HepG2 (cell line): ENCODE measurements at regions not wholly inside any gene's neighbourhood (a gene's known extent, or its start where the extent isn't known, plus 50 kb on each side); places are given as distances from the start of the nearest gene placed in this dataset.

Experiments
- ATAC-seq: fragments of 200-7000 bp; cut with Tn5 transposase; 3 replicates; pipeline ENCODE4 v1.9.1; 2020; ENCODE audit warnings: mild to moderate bottlenecking, moderate library complexity
- BruUV-seq: library from RNA; stranded (reverse); fragments of 400-500 nt; replicated peaks from 2 replicates; lab custom pipeline; 2021; lab: Mats Ljungman, UMichigan
- CTCF ChIA-PET: fragments of 300-600 bp; formaldehyde crosslinking; extraction: SDS; loops from one replicate; lab custom pipeline; 2021; ENCODE audit warnings: low total read pairs, inconsistent platforms, low intra/inter-chr PET ratio; lab: Yijun Ruan, JAX
- POLR2A ChIA-PET: fragments of 350-600 bp; sonication (Branson Sonifier 250); formaldehyde crosslinking; loops from one replicate; lab custom pipeline; 2020; ENCODE audit warnings: antibody characterized with exemption, inconsistent platforms; lab: Yijun Ruan, JAX
- DNase-seq: peaks from one replicate; pipeline ENCODE4 v3.0.0-alpha.2; 2015; ENCODE audit warnings: low spot score
- FAIRE-seq: peaks from 3 replicates; lab custom pipeline; 2011; peaks lifted over from hg19 to GRCh38; lab: Jason Lieb, UNC
- H2AFZ ChIP-seq: one replicate; pipeline ENCODE4 v1.6.1; 2011; ENCODE audit warnings: low read length, inconsistent platforms
- H3K27ac ChIP-seq: fragments of 300-600 bp; 3 replicates; pipeline ENCODE4 v1.8.0; 2011; ENCODE audit warnings: mixed run types, mild to moderate bottlenecking, mixed read lengths, low read length, inconsistent platforms; ENCODE audit not compliant: insufficient read depth; ENCODE audit errors: extremely low read length
- H3K27me3 ChIP-seq, 2 experiments: fragments of 200-600 bp in 1 of 2; 2 replicates in 1 of 2; 3 replicates in 1 of 2; pipeline versions ENCODE4 v1.6.0 to v1.8.0; 2011; ENCODE audit warnings: low read length in 2 of 2, mild to moderate bottlenecking in 2 of 2, moderate library complexity in 2 of 2, inconsistent platforms in 1 of 2; ENCODE audit not compliant: insufficient read depth in 2 of 2, control insufficient read depth in 1 of 2
- H3K36me3 ChIP-seq, 2 experiments: fragments of 200-600 bp in 1 of 2; replicated peaks in 1 of 2; 2 replicates in 1 of 2; 3 replicates in 1 of 2; pipeline versions ENCODE4 v1.5.1 to v1.8.0; 2011; ENCODE audit warnings: low read length in 2 of 2, inconsistent platforms in 1 of 2; ENCODE audit not compliant: insufficient read depth in 2 of 2, control insufficient read depth in 1 of 2
- H3K4me1 ChIP-seq: 2 replicates; pipeline ENCODE4 v1.5.1; 2012; ENCODE audit warnings: low read length, inconsistent platforms; ENCODE audit not compliant: insufficient read depth
- H3K4me2 ChIP-seq: 2 replicates; pipeline ENCODE4 v1.6.0; 2011; ENCODE audit warnings: low read depth, low read length, inconsistent platforms
- H3K4me3 ChIP-seq, 3 experiments: fragments of 200-600 bp in 1 of 3; sonication (generic), shearing (Covaris generic) in 1 of 3; replicated peaks in 1 of 3; 2 replicates each; pipeline ENCODE4 v1.5.1; 2011 to 2016; ENCODE audit warnings: low read length in 3 of 3, inconsistent platforms in 2 of 3, low read depth in 2 of 3, mild to moderate bottlenecking in 2 of 3, control low read depth in 1 of 3, mixed read lengths in 1 of 3; ENCODE audit not compliant: insufficient read depth in 1 of 3
- H3K79me2 ChIP-seq: one replicate; pipeline ENCODE4 v1.6.1; 2011; ENCODE audit warnings: low read length, inconsistent platforms; ENCODE audit not compliant: insufficient read depth
- H3K9ac ChIP-seq: 2 replicates; pipeline ENCODE4 v1.6.0; 2011; ENCODE audit warnings: mild to moderate bottlenecking, low read depth, low read length, inconsistent platforms; ENCODE audit not compliant: insufficient read depth
- H3K9me3 ChIP-seq: 2 replicates; pipeline ENCODE4 v1.5.1; 2012; ENCODE audit warnings: mild to moderate bottlenecking, low read length
- H4K20me1 ChIP-seq: 2 replicates; pipeline ENCODE4 v1.6.0; 2011; ENCODE audit warnings: inconsistent platforms, mild to moderate bottlenecking, low read length, moderate library complexity; ENCODE audit not compliant: insufficient read depth
- GATAD2A ChIP-seq: IDR thresholded peaks from 2 replicates; pipeline ENCODE4 v1.6.1; 2016
- GLI4 ChIP-seq: sonication (generic); formaldehyde crosslinking; IDR thresholded peaks from 2 replicates; pipeline ENCODE4 v1.5.1; 2020; ENCODE audit warnings: missing genetic modification reagents, mild to moderate bottlenecking, moderate library complexity, borderline replicate concordance
- HMGA1 ChIP-seq: sonication (generic); formaldehyde crosslinking; conservative IDR thresholded peaks from 2 replicates; pipeline ENCODE4 v1.4.0; 2020; ENCODE audit warnings: missing genetic modification reagents
- IRX3 ChIP-seq: sonication (generic); formaldehyde crosslinking; IDR thresholded peaks from 2 replicates; pipeline ENCODE4 v1.8.1; 2023; ENCODE audit warnings: mild to moderate bottlenecking, low read depth, missing genetic modification reagents, borderline replicate concordance
- KLF15 ChIP-seq: sonication (generic); formaldehyde crosslinking; IDR thresholded peaks from 2 replicates; pipeline ENCODE4 v1.8.1; 2023; ENCODE audit warnings: borderline replicate concordance, mild to moderate bottlenecking, inconsistent platforms, missing genetic modification reagents, mixed read lengths
- MBNL3 ChIP-seq: fragments of 250-450 bp; sonication (Bioruptor Pico); conservative IDR thresholded peaks from 2 replicates; pipeline ENCODE4 v1.8.0; 2022; ENCODE audit warnings: mild to moderate bottlenecking, inconsistent platforms
- MXI1 ChIP-seq: IDR thresholded peaks from 3 replicates; pipeline ENCODE4 v1.6.1; 2012; ENCODE audit warnings: low read depth, low read length, inconsistent platforms, borderline replicate concordance
- NFE2 ChIP-seq: sonication (generic); formaldehyde crosslinking; IDR thresholded peaks from 2 replicates; pipeline ENCODE4 v1.4.0; 2020; ENCODE audit warnings: missing genetic modification reagents
- RXRB ChIP-seq: IDR thresholded peaks from 2 replicates; pipeline ENCODE4 v1.6.1; 2016; ENCODE audit warnings: borderline replicate concordance, missing genetic modification reagents, missing compliant biosample characterization
- SP2 ChIP-seq: sonication (generic); formaldehyde crosslinking; IDR thresholded peaks from 2 replicates; pipeline ENCODE4 v1.5.1; 2020; ENCODE audit warnings: mild to moderate bottlenecking, missing genetic modification reagents
- ZBTB21 ChIP-seq: sonication (generic); formaldehyde crosslinking; IDR thresholded peaks from 2 replicates; pipeline ENCODE4 v1.4.0; 2020; ENCODE audit warnings: missing genetic modification reagents
- ZNF326 ChIP-seq: sonication (generic); formaldehyde crosslinking; IDR thresholded peaks from 2 replicates; pipeline ENCODE4 v1.4.0; 2020; ENCODE audit warnings: missing genetic modification reagents, borderline replicate concordance
- ZNF569 ChIP-seq: sonication (generic); formaldehyde crosslinking; IDR thresholded peaks from 2 replicates; pipeline ENCODE4 v1.5.0; 2020; ENCODE audit warnings: mild to moderate bottlenecking, missing genetic modification reagents, moderate library complexity, borderline replicate concordance
- ZNF644 ChIP-seq: IDR thresholded peaks from 2 replicates; pipeline ENCODE4 v1.6.1; 2016; ENCODE audit warnings: low read depth
- ZNF672 ChIP-seq: sonication (generic); formaldehyde crosslinking; IDR thresholded peaks from 2 replicates; pipeline ENCODE4 v1.8.1; 2022; ENCODE audit warnings: missing genetic modification reagents
- ZNF720 ChIP-seq: sonication (generic); formaldehyde crosslinking; IDR thresholded peaks from 2 replicates; pipeline ENCODE4 v1.4.0; 2020; ENCODE audit warnings: missing genetic modification reagents
- ZNF780A ChIP-seq: sonication (generic); formaldehyde crosslinking; IDR thresholded peaks from 2 replicates; pipeline ENCODE4 v1.8.0; 2022; ENCODE audit warnings: mild to moderate bottlenecking, missing genetic modification reagents, moderate library complexity
- ZSCAN29 ChIP-seq: sonication (generic); formaldehyde crosslinking; conservative IDR thresholded peaks from 2 replicates; pipeline ENCODE4 v1.4.0; 2020; ENCODE audit warnings: mild to moderate bottlenecking, missing genetic modification reagents
- WGBS: methylation state at CpG from one replicate; pipeline ENCODE4 v1.1.6; 2017; ENCODE audit warnings: low lambda C conversion rate; 5-methylcytosine and 5-hydroxymethylcytosine counted together
- in situ Hi-C: cut with HindIII; loops from 2 replicates; pipeline ENCODE4 v1.10.0; 2017; ENCODE audit warnings: low pct_unique_long_range_greater_than_20kb; ENCODE audit not compliant: extremely low pct_ligation_motif_present
- intact Hi-C: fragments of 100-400 bp; cut with micrococcal nuclease; formaldehyde crosslinking; loops from one replicate; pipeline ENCODE4 v1.10.0; 2022; ENCODE audit not compliant: unreplicated experiment
- TF ChIP-seq, protein P1 (sequence below): sonication (generic); formaldehyde crosslinking; IDR thresholded peaks from 2 replicates; pipeline ENCODE4 v1.4.0; 2020; ENCODE audit warnings: missing genetic modification reagents, borderline replicate concordance

DNA sequence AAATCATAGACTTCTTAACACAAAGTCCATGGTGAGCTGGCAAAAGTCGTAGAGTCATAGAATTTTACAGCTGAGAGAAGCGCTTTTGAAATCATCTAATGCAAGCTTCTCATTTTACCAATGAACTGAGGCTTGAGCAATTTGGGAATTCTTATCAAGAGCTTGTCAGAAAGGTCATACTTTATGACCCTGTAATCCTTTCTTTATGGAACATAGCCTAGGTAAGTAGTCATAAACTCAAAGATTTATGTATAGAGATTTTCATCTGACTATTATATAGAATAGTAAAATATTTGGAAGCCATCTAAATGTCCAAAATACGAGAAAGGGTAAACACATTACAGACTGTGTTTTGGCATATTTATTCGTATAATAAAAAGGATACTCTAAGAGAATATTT is 563.5 kb downstream of the PCDH7 start:
- H3K27me3 ChIP-seq = no peaks in the 10 kb centered on the region
- CTCF ChIA-PET = no interaction called here
- no peaks in the 10 kb centered on the region for H4K20me1 ChIP-seq
- H3K4me3 ChIP-seq = no peak overlapping the region
- no peak for FAIRE-seq
- no peak overlapping the region for H2AFZ ChIP-seq
- WGBS = 5% methylated on average over 4 of the region's 4 CpGs
- no peak overlapping the region for H3K9ac ChIP-seq
- no peak for DNase-seq
- no peak overlapping the region for H3K27ac ChIP-seq
- TF ChIP-seq KLF15 (CRISPR knock-in tag) = no peak
- TF ChIP-seq MXI1 = no peak
- ATAC-seq = no peak
- H3K4me2 ChIP-seq = no peak overlapping the region
- no peaks in the 10 kb centered on the region for H3K36me3 ChIP-seq
- POLR2A ChIA-PET = no interaction called here
- in situ Hi-C loops (no loop called here), intact Hi-C loops (no loop called here)
- no peaks in the 10 kb centered on the region for H3K4me1 ChIP-seq
- peaks cover 34% of the 10 kb centered on the region for H3K9me3 ChIP-seq
- no peaks in the 10 kb centered on the region for H3K79me2 ChIP-seq
- no TSS peak for BruUV-seq

GRCh38 chr4:31290836-31291235 is 570.7 kb downstream of the PCDH7 start:
- POLR2A ChIA-PET = no interaction called here
- no peak for ATAC-seq
- no peak for TF ChIP-seq ZNF720
- TF ChIP-seq ZNF780A (CRISPR knock-in tag) = no peak
- no peak for TF ChIP-seq RXRB
- TF ChIP-seq ZNF569 (CRISPR knock-in tag) = no peak
- TF ChIP-seq HMGA1 (CRISPR knock-in tag) = no peak
- no peak for TF ChIP-seq IRX3 (CRISPR knock-in tag)
- no peak for TF ChIP-seq GATAD2A (CRISPR knock-in tag)
- TF ChIP-seq ZBTB21 (CRISPR knock-in tag) = no peak
- no peak for TF ChIP-seq NFE2 (CRISPR knock-in tag)
- TF ChIP-seq GLI4 = no peak
- no peak for TF ChIP-seq ZNF672
- TF ChIP-seq ZNF326 (CRISPR knock-in tag) = no peak
- TF ChIP-seq ZNF644 (CRISPR knock-in tag) = no peak
- TF ChIP-seq SP2 (CRISPR knock-in tag) = no peak
- TF ChIP-seq, protein P1, sequence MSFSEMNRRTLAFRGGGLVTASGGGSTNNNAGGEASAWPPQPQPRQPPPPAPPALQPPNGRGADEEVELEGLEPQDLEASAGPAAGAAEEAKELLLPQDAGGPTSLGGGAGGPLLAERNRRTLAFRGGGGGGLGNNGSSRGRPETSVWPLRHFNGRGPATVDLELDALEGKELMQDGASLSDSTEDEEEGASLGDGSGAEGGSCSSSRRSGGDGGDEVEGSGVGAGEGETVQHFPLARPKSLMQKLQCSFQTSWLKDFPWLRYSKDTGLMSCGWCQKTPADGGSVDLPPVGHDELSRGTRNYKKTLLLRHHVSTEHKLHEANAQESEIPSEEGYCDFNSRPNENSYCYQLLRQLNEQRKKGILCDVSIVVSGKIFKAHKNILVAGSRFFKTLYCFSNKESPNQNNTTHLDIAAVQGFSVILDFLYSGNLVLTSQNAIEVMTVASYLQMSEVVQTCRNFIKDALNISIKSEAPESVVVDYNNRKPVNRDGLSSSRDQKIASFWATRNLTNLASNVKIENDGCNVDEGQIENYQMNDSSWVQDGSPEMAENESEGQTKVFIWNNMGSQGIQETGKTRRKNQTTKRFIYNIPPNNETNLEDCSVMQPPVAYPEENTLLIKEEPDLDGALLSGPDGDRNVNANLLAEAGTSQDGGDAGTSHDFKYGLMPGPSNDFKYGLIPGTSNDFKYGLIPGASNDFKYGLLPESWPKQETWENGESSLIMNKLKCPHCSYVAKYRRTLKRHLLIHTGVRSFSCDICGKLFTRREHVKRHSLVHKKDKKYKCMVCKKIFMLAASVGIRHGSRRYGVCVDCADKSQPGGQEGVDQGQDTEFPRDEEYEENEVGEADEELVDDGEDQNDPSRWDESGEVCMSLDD (CRISPR knock-in tag) = no peak
- TF ChIP-seq MBNL3 (CRISPR knock-in tag) = no peak
- no peak for TF ChIP-seq ZSCAN29 (CRISPR knock-in tag)

More at GRCh38 chr4:31290836-31291235, 570.7 kb downstream of the PCDH7 start:
- H3K27ac ChIP-seq = no peak overlapping the region
- no peak overlapping the region for H3K4me3 ChIP-seq
- FAIRE-seq = no peak
- CTCF ChIA-PET = no interaction called here
- intact Hi-C loops = no loop called here
- in situ Hi-C loops = no loop called here
- H3K9me3 ChIP-seq = peaks cover 36% of the 10 kb centered on the region
- no peaks in the 10 kb centered on the region for H3K79me2 ChIP-seq
- BruUV-seq = no TSS peak
- no peak for DNase-seq
- 5% methylated on average over 3 of the region's 3 CpGs for WGBS
- H3K36me3 ChIP-seq = no peaks in the 10 kb centered on the region
- no peaks in the 10 kb centered on the region for H3K4me1 ChIP-seq
- H4K20me1 ChIP-seq = no peaks in the 10 kb centered on the region
- no peak overlapping the region for H3K9ac ChIP-seq
- H3K27me3 ChIP-seq = no peaks in the 10 kb centered on the region
- no peak overlapping the region for H3K4me2 ChIP-seq
- H2AFZ ChIP-seq = no peak overlapping the region
